H54 (cell line): ENCODE measurements at regions not wholly inside any gene's neighbourhood (a gene's known extent, or its start where the extent isn't known, plus 50 kb on each side); places are given as distances from the start of the nearest gene placed in this dataset.
A peak's percentile ranks its signal among the peaks of the same experiment; 100 is the strongest.
"Not testable (repeated sequence)": the region's sequence is repeated elsewhere in the genome, so short reads cannot be mapped to it uniquely, and the experiment has no call there.

ENCODE experiments used
- DNase-seq: peaks from one replicate; pipeline ENCODE4 v3.0.0; 2011; ENCODE audit warnings: low spot score, mixed read lengths; ENCODE audit not compliant: insufficient read length
- FAIRE-seq: peaks from 3 replicates; lab custom pipeline; 2011; peaks lifted over from hg19 to GRCh38; lab: Jason Lieb, UNC
- POLR2A ChIP-seq: IDR thresholded peaks from 2 replicates; pipeline ENCODE4 v1.6.1; 2011; ENCODE audit warnings: low read depth, mild to moderate bottlenecking, low read length

- no peak for DNase-seq
- no peak for FAIRE-seq
- no peak for TF ChIP-seq POLR2A
Observed at GRCh38 chr1:223020770-223021169, 122.3 kb downstream of the TLR5 start.

- DNase-seq (no peak), FAIRE-seq (no peak)
- no peak for TF ChIP-seq POLR2A
Observed at GRCh38 chr1:223022641-223023473, 120.2 kb downstream of the TLR5 start.

GRCh38 chr1:223023863-223024262 lies 119.2 kb downstream of the TLR5 start:
- DNase-seq, result no peak
- no peak for FAIRE-seq

DNA sequence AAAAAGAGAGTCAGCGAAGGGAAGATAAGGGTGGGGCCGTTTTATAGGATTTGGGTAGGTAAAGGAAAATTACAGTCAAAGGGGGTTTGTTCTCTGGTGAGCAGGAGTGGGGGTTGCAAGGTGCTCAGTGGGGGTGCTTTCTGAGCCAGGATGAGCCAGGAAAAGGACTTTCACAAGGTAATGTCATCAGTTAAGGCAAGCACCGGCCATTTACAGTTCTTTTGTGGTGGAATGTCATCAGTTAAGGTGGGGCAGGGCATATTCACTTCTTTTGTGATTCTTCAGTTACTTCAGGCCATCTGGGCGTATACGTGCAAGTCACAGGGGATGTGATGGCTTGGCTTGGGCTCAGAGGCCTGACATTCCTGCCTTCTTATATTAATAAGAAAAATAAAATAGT lies 118.6 kb downstream of the TLR5 start:
- not testable (repeated sequence) for FAIRE-seq, DNase-seq

More at GRCh38 chr1:223023863-223024262, 119.2 kb downstream of the TLR5 start:
- no peak for TF ChIP-seq POLR2A

- not testable (repeated sequence) for FAIRE-seq, DNase-seq
Observed at GRCh38 chr1:223025190-223025734, 117.8 kb downstream of the TLR5 start.

GRCh38 chr1:223026639-223027038 lies 116.4 kb downstream of the TLR5 start:
- not testable (repeated sequence) for DNase-seq, FAIRE-seq

GRCh38 chr1:223029985-223030769 lies 112.9 kb downstream of the TLR5 start:
- FAIRE-seq (no peak), DNase-seq (no peak)
- no peak for TF ChIP-seq POLR2A

- DNase-seq, result no peak
- TF ChIP-seq POLR2A, result no peak
Observed at GRCh38 chr1:223030871-223031400, 112.1 kb downstream of the TLR5 start.

DNA sequence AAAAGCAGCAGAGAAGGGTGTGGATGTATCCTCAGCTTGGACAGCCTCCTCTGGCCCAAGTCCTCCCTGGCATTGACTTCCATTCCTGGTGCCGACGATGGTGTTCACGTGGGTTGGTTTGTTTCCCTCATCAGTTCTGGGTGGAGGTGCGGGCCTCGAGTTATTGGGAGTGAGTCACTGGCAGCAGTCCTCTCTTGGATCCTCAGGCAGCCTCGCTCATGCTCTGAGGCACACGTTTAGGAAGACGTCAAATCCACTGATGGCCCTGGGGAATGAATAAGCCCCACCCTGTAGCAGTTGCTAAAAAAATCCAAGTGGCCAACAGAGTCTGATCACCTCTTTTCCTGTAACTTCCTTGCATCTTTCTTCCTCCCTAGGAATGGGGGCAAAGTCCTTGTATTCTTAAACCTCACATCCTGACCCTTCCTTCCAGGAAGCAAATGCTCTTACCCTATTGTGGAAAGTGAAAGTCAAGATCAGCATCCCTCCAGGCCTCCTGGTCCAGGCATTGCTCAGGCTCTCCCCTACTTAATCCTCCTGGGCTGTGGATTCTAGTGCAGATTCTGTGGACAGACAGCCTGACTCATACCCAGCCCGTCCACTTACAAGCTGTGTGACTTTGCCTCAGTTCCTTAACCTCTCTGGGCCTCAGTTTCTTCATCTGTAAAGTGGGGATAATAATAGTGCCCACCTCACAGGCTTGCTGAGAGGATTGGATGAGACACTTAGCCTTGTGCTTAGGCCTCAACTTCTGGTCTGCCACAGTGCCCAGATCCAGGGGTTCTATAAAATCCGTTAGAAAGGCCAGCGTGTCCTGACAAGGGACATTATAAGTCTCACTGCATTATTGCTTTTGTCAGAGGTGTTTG lies 111.1 kb downstream of the TLR5 start:
- FAIRE-seq, result no peak
- TF ChIP-seq POLR2A, result no peak
- peak; percentile 60 for DNase-seq

More at GRCh38 chr1:223030871-223031400, 112.1 kb downstream of the TLR5 start:
- no peak for FAIRE-seq

DNA sequence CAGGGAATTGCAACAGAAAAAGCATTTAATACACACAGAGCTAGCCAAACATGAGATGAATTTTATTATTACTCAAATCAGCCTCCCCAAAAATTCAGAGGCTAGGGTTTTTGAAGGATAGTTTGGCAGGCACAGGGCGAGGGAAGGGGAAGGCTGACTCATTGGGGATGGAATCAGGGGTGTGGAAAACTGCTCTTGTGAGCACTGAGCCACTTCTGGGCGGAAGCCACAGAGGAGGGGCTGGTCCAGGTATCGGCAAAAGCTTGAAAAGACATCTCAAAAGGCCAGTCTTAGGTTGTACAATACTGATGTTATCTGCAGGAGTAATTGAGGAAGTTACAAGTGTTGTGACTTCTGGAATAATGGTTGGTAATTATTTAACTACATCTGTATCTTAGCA lies 109.4 kb downstream of the TLR5 start:
- DNase-seq (no peak), FAIRE-seq (no peak)
- no peak for TF ChIP-seq POLR2A

DNA sequence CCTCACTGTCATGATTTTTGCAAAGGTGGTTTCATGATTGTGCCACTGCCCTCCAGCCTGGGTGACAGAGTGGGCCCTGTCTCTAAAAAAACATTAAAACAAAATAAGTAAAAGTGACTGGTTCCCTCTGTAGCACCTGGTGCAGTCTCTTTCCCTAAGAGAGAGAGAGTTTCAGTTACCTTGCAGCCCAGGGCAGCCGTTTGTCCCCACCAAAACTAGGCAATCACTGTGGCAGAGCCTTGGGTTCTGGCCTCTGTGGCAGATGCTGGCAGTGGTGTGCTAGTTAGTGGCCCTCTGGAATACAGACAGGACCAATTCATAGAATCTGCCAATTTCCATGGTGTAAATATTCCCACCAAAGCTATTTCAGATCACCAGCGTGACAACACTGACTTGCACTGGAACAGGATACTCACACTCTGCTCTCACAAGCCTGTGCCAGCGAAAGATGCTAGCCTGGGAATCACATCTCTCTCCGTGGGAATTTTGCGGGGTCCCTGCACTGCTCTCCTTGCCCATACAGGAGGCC lies 108.7 kb downstream of the TLR5 start:
- no peak for FAIRE-seq
- no peak for TF ChIP-seq POLR2A
- DNase-seq, result no peak

DNA sequence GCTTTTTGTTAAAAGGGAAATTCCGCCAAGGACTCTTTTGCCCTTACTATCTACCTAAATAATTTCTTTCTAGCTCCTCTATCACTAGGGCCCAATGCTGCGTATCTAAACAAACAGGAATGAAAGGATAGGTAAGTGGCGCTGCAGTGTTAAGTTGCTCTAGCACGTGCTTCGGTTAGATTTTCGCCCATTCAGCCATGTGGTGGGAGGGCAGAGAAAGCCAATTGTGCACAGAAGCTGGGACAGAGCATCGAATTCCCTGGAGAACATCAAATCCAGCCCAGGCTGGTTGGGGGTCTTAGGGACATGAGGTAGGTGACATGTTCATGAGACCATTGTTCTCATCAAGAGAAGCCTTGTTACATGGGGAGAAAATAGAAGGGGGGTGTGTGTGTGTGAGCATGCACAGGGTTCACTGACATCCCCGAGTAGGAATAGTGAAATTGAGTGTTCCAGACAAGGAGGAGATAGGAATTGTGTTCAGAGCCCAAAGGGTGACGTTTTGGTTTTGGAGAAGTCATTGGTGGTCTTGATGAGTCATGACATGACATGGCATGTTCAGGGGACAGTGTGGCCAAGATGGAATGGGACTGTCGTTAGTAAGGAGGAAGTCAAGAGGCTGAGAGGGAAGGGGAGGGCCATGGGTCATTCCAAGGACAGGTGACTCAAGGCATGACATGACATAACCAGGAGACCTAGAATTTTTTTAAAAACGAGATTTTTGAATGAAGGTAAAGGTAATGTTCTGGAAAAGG lies 107.1 kb downstream of the TLR5 start:
- no peak for FAIRE-seq
- no peak for DNase-seq
- TF ChIP-seq POLR2A, result no peak
